A549 (cell line): ENCODE measurements at regions not wholly inside any gene's neighbourhood (a gene's known extent, or its start where the extent isn't known, plus 50 kb on each side); places are given as distances from the start of the nearest gene placed in this dataset.

Source experiments
- CHD4 ChIP-seq: fragments of 200-600 bp; sonication (generic); IDR thresholded peaks from 2 replicates; pipeline ENCODE4 v1.6.1; 2016; ENCODE audit warnings: antibody characterized with exemption, mild to moderate bottlenecking, borderline replicate concordance
- CTCF ChIP-seq: fragments of >200 bp; sonication (Bioruptor Twin); formaldehyde crosslinking; IDR thresholded peaks from 3 replicates; pipeline ENCODE4 v1.5.1; 2016
- MAX ChIP-seq: IDR thresholded peaks from 2 replicates; pipeline ENCODE4 v1.6.1; 2012
- ZFP36 ChIP-seq: fragments of 450-650 bp; IDR thresholded peaks from 2 replicates; pipeline ENCODE4 v1.6.1; 2014; ENCODE audit warnings: borderline replicate concordance; ENCODE audit not compliant: partially characterized antibody

- TF ChIP-seq CTCF, result no peak
- TF ChIP-seq MAX, result no peak
- no peak for TF ChIP-seq ZFP36
- TF ChIP-seq CHD4, result no peak
These were observed 175.5 kb upstream of the SPRY4 start for GRCh38 chr5:142500227-142500905.
